ENCODE measurements at regions not wholly inside any gene's neighbourhood (a gene's known extent, or its start where the extent isn't known, plus 50 kb on each side); places are given as distances from the start of the nearest gene placed in this dataset.

GRCh38 chr14:22394616-22395015 is 194.4 kb downstream of the DAD1 start:
- Histone ChIP-seq H3K79me2 (ENCODE audit: insufficient read depth, low read length) (no peaks in the 10 kb centered on the region), H3K27me3 (ENCODE audit: insufficient read depth, low read length) (peaks cover 51% of the 10 kb centered on the region), H3K9me3 (ENCODE audit: low read depth, low read length) (no peaks in the 10 kb centered on the region), H3K36me3 (ENCODE audit: insufficient read depth, low read length) (no peaks in the 10 kb centered on the region), H3K4me1 (ENCODE audit: insufficient read depth, low read length) (no peaks in the 10 kb centered on the region), H2AFZ (ENCODE audit: low read length) (no peak overlapping the region), H3K27ac (ENCODE audit: low read depth, low read length) (no peak overlapping the region), H4K20me1 (ENCODE audit: insufficient read depth, low read length) (no peaks in the 10 kb centered on the region), H3K4me3 (ENCODE audit: insufficient read depth, low read length) (no peak overlapping the region), H3K4me2 (ENCODE audit: insufficient read depth, low read length) (no peak overlapping the region)
- DNase-seq (ENCODE audit: insufficient read length, low spot score, missing footprints): no peak
- TF ChIP-seq CTCF (IDR thresholded peaks at IDR 0.05; ENCODE audit: extremely low read depth, low read depth, low read length): no peak

- Histone ChIP-seq H4K20me1 (ENCODE audit: insufficient read depth, low read length) (no peaks in the 10 kb centered on the region), H3K27me3 (ENCODE audit: insufficient read depth, low read length) (peaks cover 47% of the 10 kb centered on the region), H3K79me2 (ENCODE audit: insufficient read depth, low read length) (no peaks in the 10 kb centered on the region), H3K9me3 (ENCODE audit: low read depth, low read length) (no peaks in the 10 kb centered on the region), H2AFZ (ENCODE audit: low read length) (no peak overlapping the region), H3K27ac (ENCODE audit: low read depth, low read length) (no peak overlapping the region), H3K4me1 (ENCODE audit: insufficient read depth, low read length) (peaks cover 4% of the 10 kb centered on the region), H3K4me2 (ENCODE audit: insufficient read depth, low read length) (no peak overlapping the region), H3K4me3 (ENCODE audit: insufficient read depth, low read length) (no peak overlapping the region), H3K36me3 (ENCODE audit: insufficient read depth, low read length) (no peaks in the 10 kb centered on the region)
- DNase-seq (ENCODE audit: insufficient read length, low spot score, missing footprints): no peak
- TF ChIP-seq CTCF (IDR thresholded peaks at IDR 0.05; ENCODE audit: extremely low read depth, low read depth, low read length): no peak
Measured at GRCh38 chr14:22393796-22394195, 195.2 kb downstream of the DAD1 start.

GRCh38 chr14:22391908-22392565 is 197.0 kb downstream of the DAD1 start:
- H3K27ac ChIP-seq (ENCODE audit: low read depth, low read length): no peak overlapping the region
- TF ChIP-seq CTCF (IDR thresholded peaks at IDR 0.05; ENCODE audit: extremely low read depth, low read depth, low read length): peak; percentile 72
- no peaks in the 10 kb centered on the region for H3K79me2 ChIP-seq (ENCODE audit: insufficient read depth, low read length)
- no peaks in the 10 kb centered on the region for H3K36me3 ChIP-seq (ENCODE audit: insufficient read depth, low read length)
- no peaks in the 10 kb centered on the region for H4K20me1 ChIP-seq (ENCODE audit: insufficient read depth, low read length)
- H2AFZ ChIP-seq (ENCODE audit: low read length): no peak overlapping the region
- H3K4me3 ChIP-seq (ENCODE audit: insufficient read depth, low read length): no peak overlapping the region
- peaks cover 55% of the 10 kb centered on the region for H3K27me3 ChIP-seq (ENCODE audit: insufficient read depth, low read length)
- H3K4me1 ChIP-seq (ENCODE audit: insufficient read depth, low read length): peaks cover 15% of the 10 kb centered on the region
- no peaks in the 10 kb centered on the region for H3K9me3 ChIP-seq (ENCODE audit: low read depth, low read length)
- DNase-seq (ENCODE audit: insufficient read length, low spot score, missing footprints): peak; percentile 76
- no peak overlapping the region for H3K4me2 ChIP-seq (ENCODE audit: insufficient read depth, low read length)

- H3K27me3 ChIP-seq (ENCODE audit: insufficient read depth, low read length): peaks cover 61% of the 10 kb centered on the region
- no peaks in the 10 kb centered on the region for H3K36me3 ChIP-seq (ENCODE audit: insufficient read depth, low read length)
- H3K27ac ChIP-seq (ENCODE audit: low read depth, low read length): no peak overlapping the region
- no peaks in the 10 kb centered on the region for H3K79me2 ChIP-seq (ENCODE audit: insufficient read depth, low read length)
- no peak overlapping the region for H3K4me2 ChIP-seq (ENCODE audit: insufficient read depth, low read length)
- H3K4me1 ChIP-seq (ENCODE audit: insufficient read depth, low read length): peaks cover 15% of the 10 kb centered on the region
- H3K9me3 ChIP-seq (ENCODE audit: low read depth, low read length): no peaks in the 10 kb centered on the region
- H4K20me1 ChIP-seq (ENCODE audit: insufficient read depth, low read length): no peaks in the 10 kb centered on the region
- no peak overlapping the region for H3K4me3 ChIP-seq (ENCODE audit: insufficient read depth, low read length)
- no peak overlapping the region for H2AFZ ChIP-seq (ENCODE audit: low read length)
- DNase-seq (ENCODE audit: insufficient read length, low spot score, missing footprints): peak; percentile 51
- TF ChIP-seq CTCF (IDR thresholded peaks at IDR 0.05; ENCODE audit: extremely low read depth, low read depth, low read length): no peak
Measured at GRCh38 chr14:22390824-22391461, 198.1 kb downstream of the DAD1 start.

Measured in osteoblast (primary cell).